ENCODE measurements at regions not wholly inside any gene's neighbourhood (a gene's known extent, or its start where the extent isn't known, plus 50 kb on each side); places are given as distances from the start of the nearest gene placed in this dataset.

DNA sequence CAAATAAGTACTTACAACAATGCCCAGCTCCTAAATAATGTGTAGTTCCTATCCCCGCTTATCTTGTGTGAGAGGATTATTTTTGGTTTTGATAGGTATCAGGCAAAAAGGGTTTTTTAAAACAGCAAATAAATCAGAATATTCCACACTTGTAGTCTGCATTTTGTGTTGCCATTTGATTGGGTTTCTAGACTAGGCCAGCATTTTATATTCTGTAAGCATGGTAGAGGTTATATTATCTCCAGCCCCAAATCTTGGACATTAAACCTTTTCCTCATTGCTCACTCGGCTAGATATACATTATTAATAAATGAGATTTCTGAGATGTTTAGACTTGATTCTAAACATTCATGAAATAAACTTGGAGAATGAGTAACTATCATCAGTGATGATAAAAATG lies 165.7 kb upstream of the C1orf21 start:
- no peak for DNase-seq

DNA sequence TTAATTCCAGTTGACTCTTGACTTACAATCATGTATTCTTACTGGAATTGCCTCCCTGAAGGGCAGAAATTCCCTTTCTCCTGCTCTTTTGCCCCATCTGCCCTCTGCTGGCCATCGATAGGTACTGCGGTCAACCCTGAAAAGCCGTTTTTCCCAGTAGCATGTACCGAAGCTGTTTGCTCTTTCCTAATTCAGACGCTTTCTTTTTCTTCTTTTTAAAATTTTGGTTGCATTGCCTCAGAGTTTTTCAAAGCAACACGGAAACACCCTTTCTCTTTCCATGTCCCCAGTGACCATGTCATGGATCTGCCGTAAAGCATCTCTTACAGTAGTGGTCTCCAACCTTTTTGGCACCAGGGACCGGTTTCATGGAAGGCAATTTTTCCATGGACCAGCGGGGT lies 164.2 kb upstream of the C1orf21 start:
- DNase-seq = no peak

DNA sequence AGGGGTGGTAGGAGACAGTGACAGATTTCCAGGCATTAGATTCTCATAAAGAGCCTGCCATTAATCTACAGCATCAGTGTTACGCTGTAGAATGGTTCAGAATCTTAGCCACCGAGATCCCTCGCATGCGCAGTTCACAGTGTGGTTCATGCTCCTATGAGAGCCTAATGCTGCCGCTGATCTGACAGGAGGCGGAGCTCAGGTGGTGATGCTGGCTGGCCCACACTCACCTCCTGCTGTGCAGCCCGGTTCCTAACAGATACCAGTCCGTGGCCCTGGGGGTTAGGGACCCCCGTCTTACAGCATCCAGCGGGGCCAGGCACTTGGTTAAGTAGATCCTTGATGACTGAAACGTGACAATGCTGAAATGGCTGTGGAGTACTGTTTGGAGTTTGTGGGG lies 163.6 kb upstream of the C1orf21 start:
- no peak for DNase-seq

DNA sequence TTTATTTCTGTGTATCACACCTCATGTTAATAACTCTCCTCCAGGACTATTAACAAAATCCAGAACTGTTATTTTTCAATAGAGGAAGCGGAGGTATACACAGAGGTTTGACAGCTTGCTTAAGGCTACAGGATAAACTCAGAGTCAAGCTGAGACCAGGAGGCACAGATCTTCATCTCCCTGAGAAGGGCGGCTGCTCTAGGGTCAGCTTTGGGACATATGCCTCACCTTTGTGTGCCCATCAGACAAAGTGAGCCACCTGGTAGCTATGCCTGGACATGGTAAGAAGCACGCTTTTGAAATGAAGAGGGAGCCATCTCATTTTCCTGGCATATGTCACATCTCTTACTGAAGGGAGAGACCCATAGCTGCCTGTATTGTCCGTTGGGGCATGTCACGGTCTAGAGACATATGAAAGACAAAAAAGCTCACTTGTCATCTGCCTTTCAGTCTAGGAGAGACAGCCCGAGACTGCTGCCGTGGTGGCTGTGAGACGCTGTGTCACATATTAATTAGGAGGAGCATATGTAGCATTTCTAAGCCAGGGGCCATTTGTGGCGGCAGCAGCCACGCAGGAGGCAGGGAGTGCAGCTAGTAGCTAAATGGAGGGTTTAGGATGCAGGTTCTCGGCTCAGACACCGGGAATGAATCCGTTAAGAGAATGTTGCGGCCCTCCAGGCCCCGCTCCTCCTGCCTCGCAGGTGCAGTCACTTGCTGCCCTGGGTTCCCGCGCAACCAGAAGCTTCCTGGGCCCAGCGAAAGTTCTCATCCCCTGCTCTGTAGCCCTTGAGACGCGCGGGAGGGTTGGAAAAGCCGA lies 161.3 kb upstream of the C1orf21 start:
- DNase-seq = no peak

DNA sequence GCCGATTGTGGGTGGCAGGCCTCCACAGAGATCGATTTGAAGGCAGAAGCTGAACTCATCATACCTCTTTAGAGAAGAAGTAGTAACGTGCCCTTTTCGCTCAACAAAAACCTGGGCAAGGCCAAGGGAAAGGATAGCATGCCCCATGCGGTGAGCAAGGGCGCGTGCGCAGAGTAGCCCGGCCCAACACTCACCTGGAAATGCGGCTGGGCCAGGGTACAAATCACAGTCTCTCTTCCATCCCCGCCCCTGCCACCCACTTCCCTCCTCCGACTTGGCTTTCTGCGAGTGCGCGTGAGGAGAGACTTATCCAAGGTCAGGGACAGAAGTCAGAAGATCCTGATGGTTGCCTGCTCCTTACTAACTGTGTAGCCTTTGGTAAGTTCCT lies 160.7 kb upstream of the C1orf21 start:
- no peak for DNase-seq

DNA sequence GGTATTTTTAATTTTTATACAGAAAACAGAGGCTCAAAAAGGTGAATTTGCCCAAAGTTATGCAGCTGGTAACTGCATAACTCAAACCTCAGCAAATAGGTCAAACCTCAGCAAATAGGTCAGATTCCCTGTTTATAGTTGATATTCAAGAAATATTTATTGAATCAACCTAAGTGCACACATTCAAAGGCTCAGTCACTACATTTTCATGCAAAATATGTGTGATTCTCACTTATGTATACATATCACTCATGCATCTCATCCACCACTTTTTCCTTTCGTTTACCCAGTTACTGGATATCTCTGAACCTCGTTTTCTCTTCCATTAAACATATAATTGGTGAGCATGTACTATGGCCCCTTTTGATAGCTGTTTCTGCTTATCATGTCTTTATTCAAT lies 158.3 kb upstream of the C1orf21 start:
- DNase-seq = no peak

DNA sequence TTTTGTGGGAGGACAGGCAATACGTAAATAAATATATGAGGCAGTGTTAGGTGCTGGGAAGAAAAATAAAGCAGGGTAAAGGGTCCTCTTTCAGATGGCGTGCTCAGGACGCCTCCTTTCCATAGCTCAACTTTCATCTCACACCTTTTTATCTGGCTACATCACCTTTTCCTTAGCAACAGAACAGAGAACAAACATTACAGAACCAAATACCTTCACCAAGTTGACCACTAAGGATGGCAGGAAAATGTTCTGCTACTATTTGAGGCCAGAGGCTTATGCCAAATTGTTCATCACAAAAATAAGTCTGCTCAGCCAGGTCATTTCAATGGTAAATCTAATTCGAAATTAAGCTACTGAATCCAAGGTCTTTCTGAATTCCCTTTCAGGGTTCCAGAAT lies 149.2 kb upstream of the C1orf21 start:
- no peak for DNase-seq

DNA sequence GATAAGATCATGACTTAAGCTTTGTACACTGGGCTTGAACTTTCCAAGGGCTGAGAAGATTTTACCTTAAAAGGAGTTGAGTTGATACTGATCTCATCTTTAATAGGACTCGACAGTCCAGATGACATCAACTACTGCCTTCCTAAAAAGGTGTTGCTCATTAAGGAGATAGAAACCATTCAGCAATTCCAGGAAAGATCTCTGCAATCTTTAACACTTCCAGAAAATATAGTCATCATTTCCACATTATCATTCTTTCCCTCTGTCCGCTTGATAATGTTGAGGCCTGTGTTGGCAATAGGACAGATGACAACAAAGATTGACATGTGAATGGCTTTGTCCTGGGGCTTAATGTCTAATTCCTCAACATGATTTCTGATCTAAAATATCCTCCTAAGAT lies 145.4 kb upstream of the C1orf21 start:
- no peak for DNase-seq

DNA sequence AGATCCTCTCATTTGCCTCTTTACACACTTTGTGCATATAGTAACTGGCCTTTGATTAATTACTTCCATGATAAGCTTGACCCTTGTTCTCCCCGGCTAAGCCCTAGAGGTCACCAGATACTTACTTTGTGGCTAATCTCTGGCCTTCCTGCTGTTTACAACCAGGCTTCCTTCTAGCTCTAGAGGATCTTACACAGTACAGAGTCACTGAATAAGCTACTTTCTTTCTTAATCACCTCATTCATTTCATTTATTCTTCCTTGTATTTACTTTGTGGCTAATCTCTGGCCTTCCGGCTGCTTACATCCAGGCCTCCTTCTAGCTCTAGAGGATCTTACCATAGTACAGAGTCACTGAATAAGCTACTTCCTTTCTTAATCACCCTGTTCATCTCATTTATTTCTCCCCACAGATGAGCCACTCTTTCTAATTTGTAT lies 144.3 kb upstream of the C1orf21 start:
- no peak for DNase-seq

DNA sequence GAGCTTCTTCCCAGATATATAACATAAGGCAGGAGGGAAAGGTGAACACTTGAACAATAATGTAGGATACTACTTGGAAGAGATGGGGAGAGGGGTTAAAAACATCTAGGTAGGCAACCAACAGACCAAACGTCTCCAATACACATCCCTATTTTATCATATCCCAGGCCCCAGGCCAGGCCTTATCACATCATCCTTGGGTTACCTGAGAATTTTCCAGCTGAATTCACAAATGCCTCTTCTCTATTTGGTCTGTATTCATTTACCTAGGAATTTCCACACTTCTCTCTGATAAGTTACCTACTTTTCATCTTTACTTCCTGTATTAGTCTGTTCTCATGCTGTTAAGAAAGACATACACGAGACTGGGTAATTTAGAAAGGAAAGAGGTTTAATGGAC lies 141.9 kb upstream of the C1orf21 start:
- DNase-seq = no peak

DNA sequence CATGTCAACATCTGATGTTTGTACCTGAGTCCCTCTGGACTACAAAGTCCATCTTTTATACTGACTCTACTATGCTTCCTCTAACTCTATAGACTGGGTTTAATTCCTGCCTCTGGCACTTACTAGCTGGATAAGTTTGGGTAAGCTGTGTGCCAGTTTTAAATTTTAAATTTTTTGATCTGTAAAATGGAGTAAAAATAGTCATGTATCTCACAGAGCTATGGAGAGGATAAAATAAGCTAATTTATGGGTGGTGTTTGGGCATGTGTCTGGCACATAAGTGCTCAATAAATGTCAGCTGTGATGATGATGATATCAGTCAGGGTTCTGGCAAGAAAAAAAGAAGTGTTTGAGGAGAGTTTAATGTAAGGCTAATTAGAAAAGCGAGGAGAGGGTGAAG lies 139.2 kb upstream of the C1orf21 start:
- no peak for DNase-seq

DNA sequence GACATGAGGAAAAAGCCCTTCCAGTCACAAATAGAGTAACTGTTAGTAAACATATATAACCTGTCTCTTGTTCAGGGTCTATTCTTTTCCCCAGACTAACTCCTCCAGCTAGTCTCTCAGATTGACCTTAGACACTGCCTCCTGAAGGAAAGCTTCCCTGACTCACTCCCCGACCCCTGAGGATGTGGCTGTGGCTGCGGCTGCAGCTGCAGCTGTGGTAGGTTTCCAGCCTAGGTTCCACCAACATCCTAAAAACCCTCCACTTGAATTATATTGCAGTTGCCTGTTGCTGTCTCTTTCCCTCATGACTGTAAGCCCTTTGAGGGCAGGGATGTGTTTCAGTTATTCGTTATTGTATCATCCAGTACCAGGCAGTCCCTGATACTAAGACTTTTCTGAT lies 132.9 kb upstream of the C1orf21 start:
- DNase-seq = no peak

DNA sequence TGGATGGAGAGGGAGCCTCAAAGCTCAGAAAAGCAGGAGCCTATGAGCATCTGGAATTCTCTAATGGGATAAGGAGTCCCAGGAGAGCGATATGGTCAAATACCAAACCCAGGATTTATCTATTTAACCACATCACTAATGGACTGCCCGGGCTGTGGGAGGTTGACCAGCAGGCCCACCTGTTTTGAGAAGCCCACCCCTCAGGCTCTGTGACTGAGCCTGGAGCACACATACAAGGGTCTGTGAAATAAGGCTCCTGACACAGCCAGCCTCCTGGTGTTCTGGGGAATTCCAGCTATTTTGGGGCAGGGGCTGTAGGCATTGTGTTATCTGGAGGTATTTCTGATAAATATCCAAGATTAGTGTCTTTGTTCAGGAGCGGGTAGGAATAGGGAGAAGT lies 132.0 kb upstream of the C1orf21 start:
- DNase-seq = no peak

DNA sequence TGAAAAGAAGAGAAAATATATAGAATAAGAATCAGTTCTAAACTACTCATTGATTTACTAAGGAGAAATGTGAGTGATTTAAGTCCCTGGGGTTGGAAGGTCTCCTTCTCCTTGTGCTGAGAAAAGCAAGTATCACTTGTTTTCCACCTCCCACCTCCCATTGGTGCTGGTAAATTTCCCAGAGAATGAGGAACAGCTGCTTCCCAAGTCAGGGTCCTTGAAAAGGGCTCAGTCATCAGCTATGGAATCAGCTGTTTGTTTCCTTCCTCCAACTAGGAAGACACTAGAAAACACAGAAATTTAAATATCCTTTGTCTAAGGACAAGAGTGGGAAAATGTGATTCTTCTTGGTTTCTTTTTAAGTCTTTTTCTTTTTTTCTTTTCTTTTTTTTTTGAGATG lies 131.3 kb upstream of the C1orf21 start:
- DNase-seq = no peak

DNA sequence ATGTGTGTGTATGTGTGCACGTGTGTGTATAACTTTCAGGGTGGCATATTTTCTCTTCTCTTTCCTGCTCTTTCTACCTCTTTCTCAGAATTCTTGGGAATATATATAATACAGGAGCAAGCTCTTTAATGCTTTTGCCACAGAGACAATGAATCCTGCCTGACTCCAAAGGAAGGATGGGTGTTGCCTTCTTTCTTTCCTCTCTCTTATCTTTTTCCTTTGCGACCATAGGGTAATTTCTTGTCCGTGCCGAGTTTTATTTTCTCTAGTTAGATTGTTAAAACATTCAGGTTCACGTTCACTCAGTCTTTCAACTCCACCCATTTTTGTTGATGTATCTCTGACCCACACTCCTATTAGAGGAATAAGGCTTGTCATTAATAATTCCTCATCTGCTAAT lies 129.0 kb upstream of the C1orf21 start:
- no peak for DNase-seq

DNA sequence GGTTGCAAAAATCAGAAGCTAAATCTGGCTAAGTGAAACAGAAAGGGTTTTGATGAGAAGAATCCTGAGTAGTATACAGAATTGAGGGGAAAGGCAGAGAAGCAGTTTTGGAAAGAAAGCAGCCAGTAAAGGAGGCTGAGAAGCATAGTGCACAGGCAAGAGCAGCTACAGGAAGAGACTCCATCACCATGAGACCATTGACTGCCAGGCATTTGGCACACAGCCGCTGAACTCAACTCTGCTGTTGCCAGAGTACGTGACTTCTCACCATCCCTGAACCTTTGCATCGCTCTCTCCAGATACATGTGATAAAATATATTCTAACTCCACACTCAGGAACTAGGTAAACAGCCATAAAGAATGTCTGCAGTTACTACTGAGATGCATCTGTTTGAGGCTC lies 128.3 kb upstream of the C1orf21 start:
- DNase-seq = no peak

DNA sequence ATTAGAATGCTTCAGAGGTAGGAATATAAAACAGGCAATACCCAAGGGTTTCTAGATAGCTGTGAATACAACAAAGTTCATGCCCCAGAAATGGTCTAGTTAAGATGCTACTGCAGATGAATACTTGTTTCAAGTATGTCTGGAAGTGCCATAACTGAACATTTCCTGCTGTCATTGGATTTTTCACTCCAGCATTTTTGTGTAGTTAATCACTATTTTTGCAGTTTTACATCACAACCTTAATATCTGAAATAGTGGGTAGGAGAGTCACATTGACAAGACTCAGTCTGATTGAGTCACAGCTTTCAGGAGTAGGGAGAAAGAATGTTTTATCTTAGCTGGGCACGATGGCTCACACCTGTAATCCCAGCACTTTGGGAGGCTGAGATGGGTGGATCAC lies 126.4 kb upstream of the C1orf21 start:
- no peak for DNase-seq

DNA sequence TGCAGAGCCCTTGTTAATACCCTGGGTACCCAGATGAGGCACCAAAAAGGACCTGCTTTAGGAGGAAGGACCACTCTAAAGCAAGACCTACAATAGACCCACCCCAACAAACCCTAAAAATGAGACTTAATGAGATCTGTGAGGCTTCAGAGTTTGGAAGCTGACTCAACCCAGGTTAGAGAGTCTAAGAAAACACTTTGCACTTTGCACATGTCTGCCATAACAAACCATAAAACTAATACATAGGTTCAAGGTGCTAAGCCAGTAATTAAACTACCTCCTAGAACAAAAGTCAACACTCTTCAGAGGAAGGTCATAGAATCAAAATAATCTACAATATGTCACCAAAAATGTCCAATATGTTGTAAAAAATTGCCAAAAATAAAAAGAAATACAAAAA lies 124.7 kb upstream of the C1orf21 start:
- no peak for DNase-seq

DNA sequence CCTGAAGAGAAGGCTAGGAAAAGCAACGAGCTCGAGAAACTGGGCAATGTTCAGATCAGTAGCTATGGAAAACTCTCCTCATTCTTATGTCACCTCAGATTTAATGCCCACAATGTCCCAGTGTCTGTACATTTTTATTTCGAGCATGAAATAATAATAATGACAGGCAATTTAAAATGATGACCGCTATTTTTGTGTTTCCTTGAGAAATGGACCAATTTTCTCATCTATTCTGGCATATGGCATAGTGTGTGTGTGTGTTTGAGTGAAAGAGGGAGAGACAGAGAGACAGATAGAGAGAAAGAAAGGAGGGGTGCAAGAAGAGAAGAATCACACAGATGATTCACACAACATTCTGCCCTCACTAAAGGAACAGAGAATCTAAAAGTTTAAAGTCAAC lies 119.1 kb upstream of the C1orf21 start:
- DNase-seq = no peak

DNA sequence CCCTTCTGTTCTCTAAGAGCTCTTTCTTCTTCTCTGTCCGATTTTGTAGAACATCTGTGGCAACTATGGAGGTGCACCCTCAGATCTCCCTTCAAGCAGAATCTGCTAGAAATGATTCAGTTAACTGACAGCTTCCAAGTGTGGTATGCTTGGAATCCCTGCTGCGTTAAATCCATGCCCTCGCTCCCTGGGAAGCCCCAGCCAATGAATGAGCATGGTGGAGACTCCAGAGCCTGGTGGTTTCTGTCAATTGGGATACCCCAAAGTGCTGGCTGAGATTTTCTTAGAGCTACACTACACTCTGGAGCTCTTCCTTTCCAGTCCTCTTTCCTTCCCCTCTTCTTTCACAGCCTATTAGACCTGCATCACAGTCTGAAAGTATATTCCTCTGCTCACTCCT lies 116.3 kb upstream of the C1orf21 start:
- no peak for DNase-seq

DNA sequence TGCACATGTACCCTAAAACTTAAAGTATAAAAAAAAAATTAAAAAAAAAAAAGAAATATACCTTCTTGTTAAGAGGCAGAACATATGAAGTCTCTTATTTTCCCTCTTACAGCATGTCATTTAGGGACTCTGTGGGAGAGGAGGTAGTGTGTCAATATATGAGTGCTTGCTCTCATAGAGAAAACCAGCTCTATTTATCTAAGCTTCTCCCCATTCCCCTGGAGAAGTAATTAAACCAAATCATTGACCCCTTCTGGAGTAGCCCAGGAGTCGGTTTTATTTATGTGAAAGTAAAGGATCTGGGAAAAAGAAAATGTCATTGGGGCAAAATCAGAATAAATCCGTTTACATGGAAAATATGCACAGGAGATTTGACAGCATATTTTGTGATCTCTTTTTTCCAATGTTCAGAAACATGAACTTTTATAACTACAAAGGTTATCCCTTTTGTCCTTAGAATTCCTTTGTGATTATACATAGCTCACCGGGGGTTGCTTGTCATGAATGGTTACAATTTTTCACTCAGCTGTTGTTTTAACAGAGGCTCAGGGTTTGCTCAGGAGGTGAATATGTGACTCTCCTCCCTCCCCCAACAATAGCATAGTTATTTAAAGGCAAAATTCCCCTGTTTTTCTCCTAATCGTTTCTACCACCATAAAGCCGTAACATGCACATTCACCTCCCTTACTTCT lies 114.5 kb upstream of the C1orf21 start:
- no peak for DNase-seq

DNA sequence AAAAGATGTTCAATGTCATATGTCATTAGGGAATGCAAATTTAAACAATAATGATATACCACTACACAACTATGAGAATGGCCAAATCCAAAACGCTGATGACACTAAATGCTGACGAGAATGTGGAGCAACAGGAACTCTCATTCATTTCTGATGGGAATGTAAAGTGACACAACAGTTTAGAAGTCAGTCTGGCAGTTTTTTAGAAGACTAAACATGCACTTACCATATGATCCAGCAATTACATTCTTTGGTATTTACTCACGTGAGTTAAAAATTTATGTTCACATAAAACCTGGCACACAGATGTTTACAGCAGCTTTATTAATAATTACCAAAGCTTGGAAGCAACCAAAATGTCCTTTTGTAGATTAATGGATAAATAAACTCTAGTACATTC lies 110.4 kb upstream of the C1orf21 start:
- DNase-seq = no peak

DNA sequence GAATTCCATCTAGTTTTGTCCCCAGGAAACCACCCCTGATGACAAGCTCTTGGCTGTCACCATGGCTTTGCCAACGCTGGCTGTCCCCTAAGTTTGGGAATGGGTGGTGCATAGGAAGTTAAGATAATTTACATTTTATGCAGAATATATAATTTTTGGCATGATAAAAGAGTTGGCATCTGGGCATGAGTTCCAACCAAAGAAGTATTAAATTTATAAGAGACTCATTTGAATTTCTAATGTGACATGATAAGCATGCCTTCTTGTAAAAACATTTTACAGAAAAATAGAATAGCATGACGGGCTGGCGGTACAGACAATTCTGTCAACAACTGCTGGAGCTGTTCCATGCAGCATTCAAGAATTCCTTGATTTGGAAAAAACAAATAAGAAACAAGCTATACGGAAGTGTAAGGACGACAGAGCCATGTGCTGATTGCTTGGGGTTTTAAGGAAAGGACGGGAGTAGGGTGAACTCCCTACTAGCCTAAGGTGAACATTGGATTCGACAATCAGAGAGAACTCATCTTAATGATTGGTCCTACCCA lies 106.8 kb upstream of the C1orf21 start:
- no peak for DNase-seq

DNA sequence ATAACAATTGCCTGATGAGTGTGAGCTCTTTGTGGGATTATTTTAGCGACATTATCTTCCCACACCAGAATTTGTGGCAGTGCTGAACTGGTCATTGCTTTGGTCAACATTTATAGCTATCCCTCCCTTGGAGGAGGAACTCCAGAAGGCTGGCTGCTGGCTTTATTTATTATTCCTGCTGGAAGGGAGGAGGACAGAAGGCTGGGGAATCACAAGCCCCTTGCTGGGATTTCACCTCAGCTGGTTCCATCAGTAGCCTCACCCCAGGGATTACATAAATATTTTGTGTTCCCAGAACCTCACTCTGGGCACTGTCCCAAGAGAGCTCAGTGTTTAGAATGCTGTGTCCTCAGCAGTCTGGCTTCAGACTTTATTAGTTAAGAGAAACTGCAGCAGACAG lies 102.8 kb upstream of the C1orf21 start:
- no peak for DNase-seq

DNA sequence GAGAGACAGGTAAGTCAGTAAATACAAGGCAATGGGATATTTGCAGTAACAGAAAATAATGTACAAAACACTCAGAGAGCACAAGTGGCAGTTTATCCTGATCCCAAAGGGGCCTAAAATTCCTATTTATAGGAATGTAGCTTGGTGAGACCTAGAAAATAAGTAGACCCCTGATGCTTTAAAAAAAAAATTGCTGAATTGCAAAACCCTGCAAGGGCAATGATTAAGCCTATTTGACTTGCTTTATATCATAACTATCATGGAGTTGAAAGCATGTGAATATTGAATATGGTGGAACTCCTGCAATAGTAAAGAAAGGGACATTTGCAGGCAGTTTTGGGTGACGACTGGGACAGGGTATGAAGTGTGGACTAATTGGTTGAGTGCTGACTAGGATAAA lies 101.9 kb upstream of the C1orf21 start:
- no peak for DNase-seq

All from SHP77 (cell line).